Right lobe of liver (tissue), 4 donors: ENCODE measurements at regions not wholly inside any gene's neighbourhood (a gene's known extent, or its start where the extent isn't known, plus 50 kb on each side); places are given as distances from the start of the nearest gene placed in this dataset.

ENCODE experiments used
- POLR2A ChIP-seq: fragments of 450-650 bp; IDR thresholded peaks from one replicate; pipeline ENCODE4 v1.6.1; 2017; ENCODE audit warnings: antibody characterized with exemption, mild to moderate bottlenecking
- TF ChIP-seq, protein P1 (sequence below), 4 donors: fragments of 200-600 bp in 3 of 4; fragments of 450-650 bp in 1 of 4; IDR thresholded peaks; one replicate each; pipeline versions ENCODE4 v1.5.1 to v1.8.0; 2016 to 2022; ENCODE audit warnings: antibody characterized with exemption in 4 of 4, mild to moderate bottlenecking in 2 of 4
- donor health status: DM: no; HTN: no; CAD: no.
- donor health status: DM: no; HTN: no; CAD: no.
- donor health status: DM: no; HTN: yes; CAD: no.

DNA sequence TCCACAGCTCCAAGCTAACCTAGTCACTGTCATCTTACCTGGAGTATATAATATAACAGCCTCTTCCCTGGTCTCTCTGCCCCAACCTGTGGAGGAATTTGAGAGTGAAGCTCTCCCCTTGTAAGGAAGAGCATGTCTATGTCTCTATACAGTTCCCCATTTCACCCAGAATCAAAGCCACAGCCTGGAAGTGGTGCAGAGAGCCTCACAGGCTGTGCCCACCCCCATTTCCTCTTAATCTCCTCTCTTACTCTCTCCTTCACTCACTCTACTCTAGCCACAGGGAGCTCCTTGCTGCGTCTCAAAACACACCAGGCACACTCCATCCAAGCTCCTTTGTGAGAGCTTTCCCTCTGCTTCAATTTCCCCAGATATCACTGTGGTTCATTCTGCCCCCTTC, 302.5 kb upstream of the ISX start:
- TF ChIP-seq, protein P1, sequence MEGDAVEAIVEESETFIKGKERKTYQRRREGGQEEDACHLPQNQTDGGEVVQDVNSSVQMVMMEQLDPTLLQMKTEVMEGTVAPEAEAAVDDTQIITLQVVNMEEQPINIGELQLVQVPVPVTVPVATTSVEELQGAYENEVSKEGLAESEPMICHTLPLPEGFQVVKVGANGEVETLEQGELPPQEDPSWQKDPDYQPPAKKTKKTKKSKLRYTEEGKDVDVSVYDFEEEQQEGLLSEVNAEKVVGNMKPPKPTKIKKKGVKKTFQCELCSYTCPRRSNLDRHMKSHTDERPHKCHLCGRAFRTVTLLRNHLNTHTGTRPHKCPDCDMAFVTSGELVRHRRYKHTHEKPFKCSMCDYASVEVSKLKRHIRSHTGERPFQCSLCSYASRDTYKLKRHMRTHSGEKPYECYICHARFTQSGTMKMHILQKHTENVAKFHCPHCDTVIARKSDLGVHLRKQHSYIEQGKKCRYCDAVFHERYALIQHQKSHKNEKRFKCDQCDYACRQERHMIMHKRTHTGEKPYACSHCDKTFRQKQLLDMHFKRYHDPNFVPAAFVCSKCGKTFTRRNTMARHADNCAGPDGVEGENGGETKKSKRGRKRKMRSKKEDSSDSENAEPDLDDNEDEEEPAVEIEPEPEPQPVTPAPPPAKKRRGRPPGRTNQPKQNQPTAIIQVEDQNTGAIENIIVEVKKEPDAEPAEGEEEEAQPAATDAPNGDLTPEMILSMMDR (IDR thresholded peaks at IDR 0.05) = no peak
- TF ChIP-seq POLR2A = no peak
